Neural progenitor cell (in vitro differentiated cells): ENCODE measurements at regions not wholly inside any gene's neighbourhood (a gene's known extent, or its start where the extent isn't known, plus 50 kb on each side); places are given as distances from the start of the nearest gene placed in this dataset.

Experiments used
- DNase-seq: peaks from one replicate; pipeline ENCODE4 v3.0.0-alpha.2; 2016; ENCODE audit warnings: low spot score
- H2AFZ ChIP-seq: fragments of 200-600 bp; sonication (generic); replicated peaks from 2 replicates; pipeline ENCODE4 v1.6.1; 2016; ENCODE audit warnings: antibody characterized with exemption
- H3F3A ChIP-seq: fragments of 200-600 bp; sonication (generic); 2 replicates; pipeline ENCODE4 v1.6.1; 2016; ENCODE audit warnings: antibody characterized with exemption, low read depth
- H3K27ac ChIP-seq: fragments of 200-600 bp; sonication (generic); 2 replicates; pipeline ENCODE4 v1.5.1; 2016; ENCODE audit warnings: mild to moderate bottlenecking
- H3K27me3 ChIP-seq: fragments of 200-600 bp; sonication (generic); 2 replicates; pipeline ENCODE4 v1.6.1; 2016; ENCODE audit warnings: mild to moderate bottlenecking, moderate library complexity
- H3K36me3 ChIP-seq: fragments of 200-600 bp; sonication (generic); 2 replicates; pipeline ENCODE4 v1.5.1; 2016
- H3K4me1 ChIP-seq: fragments of 200-600 bp; sonication (generic); 2 replicates; pipeline ENCODE4 v1.6.1; 2016; ENCODE audit warnings: mixed run types
- H3K4me2 ChIP-seq: fragments of 200-600 bp; sonication (generic); 2 replicates; pipeline ENCODE4 v1.6.1; 2016
- H3K4me3 ChIP-seq: fragments of 200-600 bp; sonication (generic); 2 replicates; pipeline ENCODE4 v1.5.1; 2016
- H3K79me2 ChIP-seq: fragments of 200-600 bp; sonication (generic); 2 replicates; pipeline ENCODE4 v1.6.1; 2016; ENCODE audit warnings: low read depth
- H3K9ac ChIP-seq: fragments of 200-600 bp; sonication (generic); 2 replicates; pipeline ENCODE4 v1.6.1; 2016
- H3K9me3 ChIP-seq: fragments of 200-600 bp; sonication (generic); 2 replicates; pipeline ENCODE4 v1.5.1; 2016; ENCODE audit warnings: low read depth
- H4K20me1 ChIP-seq: fragments of 200-600 bp; sonication (generic); 2 replicates; pipeline ENCODE4 v1.6.1; 2016; ENCODE audit warnings: low read depth
- H3K27ac Mint-ChIP-seq: 3 replicates; pipeline ENCODE4 v1.8.0; 2021; ENCODE audit warnings: mixed read lengths
- H3K27me3 Mint-ChIP-seq: 2 replicates; pipeline ENCODE4 v1.8.0; 2022; ENCODE audit warnings: low read depth, mild to moderate bottlenecking, inconsistent platforms, moderate library complexity, mixed read lengths; ENCODE audit not compliant: insufficient read depth
- H3K36me3 Mint-ChIP-seq: 3 replicates; pipeline ENCODE4 v1.8.0; 2021; ENCODE audit warnings: mixed read lengths
- H3K4me1 Mint-ChIP-seq: 3 replicates; pipeline ENCODE4 v1.8.0; 2021; ENCODE audit warnings: mixed read lengths
- H3K4me3 Mint-ChIP-seq: 3 replicates; pipeline ENCODE4 v1.8.0; 2021; ENCODE audit warnings: mild to moderate bottlenecking, moderate library complexity, mixed read lengths
- H3K9me3 Mint-ChIP-seq: 3 replicates; pipeline ENCODE4 v1.8.0; 2020; ENCODE audit warnings: mixed read lengths
- EZH2 ChIP-seq: fragments of 200-600 bp; sonication (generic); IDR thresholded peaks from 2 replicates; pipeline ENCODE4 v1.6.1; 2017; ENCODE audit warnings: antibody characterized with exemption, mild to moderate bottlenecking, moderate library complexity
- EZH2phosphoT487 ChIP-seq: fragments of 200-600 bp; sonication (generic); IDR thresholded peaks from 2 replicates; pipeline ENCODE4 v1.6.1; 2017; ENCODE audit warnings: antibody characterized with exemption
- TF ChIP-seq, protein P1 (sequence below): fragments of 200-600 bp; sonication (generic); IDR thresholded peaks from 2 replicates; pipeline ENCODE4 v1.5.1; 2017; ENCODE audit warnings: antibody characterized with exemption, mild to moderate bottlenecking

DNA sequence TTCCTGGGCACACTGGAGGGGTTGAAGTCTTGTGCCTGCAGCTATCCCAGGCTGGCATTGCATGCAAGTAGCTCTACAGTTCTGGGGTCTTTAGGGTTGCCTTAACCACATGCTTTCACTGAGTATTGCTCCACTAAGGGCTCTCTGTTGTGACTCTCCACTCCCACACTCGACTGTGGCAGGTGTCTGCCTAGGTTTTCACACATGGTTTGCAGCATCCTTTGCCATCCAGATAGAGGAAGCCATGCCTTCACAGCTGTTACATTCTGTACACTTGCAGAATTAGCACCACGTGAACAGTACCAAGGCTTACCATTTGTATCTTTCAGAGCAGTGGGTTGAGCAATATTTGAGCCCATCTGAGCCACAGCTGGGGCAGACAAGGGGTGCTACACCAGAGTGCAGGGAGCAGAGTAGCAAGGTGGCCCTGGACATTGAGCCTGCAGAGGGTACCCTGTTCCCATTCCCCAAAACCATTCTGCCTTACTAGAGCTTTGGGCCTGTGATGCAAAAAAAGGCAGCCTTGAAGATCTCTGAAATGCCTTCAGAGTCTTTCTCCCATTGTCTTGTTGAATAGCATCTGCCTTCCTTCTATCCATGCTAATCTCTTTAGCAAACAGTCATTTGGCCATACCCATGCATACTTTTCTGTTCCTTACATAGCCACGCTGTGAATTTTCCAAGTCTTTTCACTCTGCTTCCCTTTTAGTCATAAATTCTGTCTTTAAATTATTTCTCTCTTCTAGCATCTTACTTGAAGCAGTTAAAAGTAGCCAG is 95.2 kb upstream of the PLCL2 start:
- H4K20me1 ChIP-seq: no peaks in the 10 kb centered on the region
- H3K27me3 ChIP-seq: no peaks in the 10 kb centered on the region
- no peaks in the 10 kb centered on the region for H3K4me1 Mint-ChIP-seq
- H3K79me2 ChIP-seq: no peaks in the 10 kb centered on the region
- peaks cover 4% of the 10 kb centered on the region for H3F3A ChIP-seq
- H3K4me2 ChIP-seq: peak overlapping the region; percentile 51
- no peak overlapping the region for H3K27ac Mint-ChIP-seq
- no peaks in the 10 kb centered on the region for H3K36me3 ChIP-seq
- TF ChIP-seq, protein P1, sequence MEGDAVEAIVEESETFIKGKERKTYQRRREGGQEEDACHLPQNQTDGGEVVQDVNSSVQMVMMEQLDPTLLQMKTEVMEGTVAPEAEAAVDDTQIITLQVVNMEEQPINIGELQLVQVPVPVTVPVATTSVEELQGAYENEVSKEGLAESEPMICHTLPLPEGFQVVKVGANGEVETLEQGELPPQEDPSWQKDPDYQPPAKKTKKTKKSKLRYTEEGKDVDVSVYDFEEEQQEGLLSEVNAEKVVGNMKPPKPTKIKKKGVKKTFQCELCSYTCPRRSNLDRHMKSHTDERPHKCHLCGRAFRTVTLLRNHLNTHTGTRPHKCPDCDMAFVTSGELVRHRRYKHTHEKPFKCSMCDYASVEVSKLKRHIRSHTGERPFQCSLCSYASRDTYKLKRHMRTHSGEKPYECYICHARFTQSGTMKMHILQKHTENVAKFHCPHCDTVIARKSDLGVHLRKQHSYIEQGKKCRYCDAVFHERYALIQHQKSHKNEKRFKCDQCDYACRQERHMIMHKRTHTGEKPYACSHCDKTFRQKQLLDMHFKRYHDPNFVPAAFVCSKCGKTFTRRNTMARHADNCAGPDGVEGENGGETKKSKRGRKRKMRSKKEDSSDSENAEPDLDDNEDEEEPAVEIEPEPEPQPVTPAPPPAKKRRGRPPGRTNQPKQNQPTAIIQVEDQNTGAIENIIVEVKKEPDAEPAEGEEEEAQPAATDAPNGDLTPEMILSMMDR: no peak
- TF ChIP-seq EZH2phosphoT487 (no peak), EZH2 (no peak)
- H3K36me3 Mint-ChIP-seq: no peaks in the 10 kb centered on the region
- no peak overlapping the region for H3K4me3 Mint-ChIP-seq
- H3K9me3 Mint-ChIP-seq: no peaks in the 10 kb centered on the region
- no peaks in the 10 kb centered on the region for H3K27me3 Mint-ChIP-seq
- DNase-seq: peak; percentile 49
- H3K4me3 ChIP-seq: peak overlapping the region; percentile 6
- H2AFZ ChIP-seq: peak overlapping the region; percentile 37
- H3K9me3 ChIP-seq: no peaks in the 10 kb centered on the region
- H3K9ac ChIP-seq: no peak overlapping the region
- peaks cover 14% of the 10 kb centered on the region for H3K4me1 ChIP-seq
- H3K27ac ChIP-seq: no peak overlapping the region

DNA sequence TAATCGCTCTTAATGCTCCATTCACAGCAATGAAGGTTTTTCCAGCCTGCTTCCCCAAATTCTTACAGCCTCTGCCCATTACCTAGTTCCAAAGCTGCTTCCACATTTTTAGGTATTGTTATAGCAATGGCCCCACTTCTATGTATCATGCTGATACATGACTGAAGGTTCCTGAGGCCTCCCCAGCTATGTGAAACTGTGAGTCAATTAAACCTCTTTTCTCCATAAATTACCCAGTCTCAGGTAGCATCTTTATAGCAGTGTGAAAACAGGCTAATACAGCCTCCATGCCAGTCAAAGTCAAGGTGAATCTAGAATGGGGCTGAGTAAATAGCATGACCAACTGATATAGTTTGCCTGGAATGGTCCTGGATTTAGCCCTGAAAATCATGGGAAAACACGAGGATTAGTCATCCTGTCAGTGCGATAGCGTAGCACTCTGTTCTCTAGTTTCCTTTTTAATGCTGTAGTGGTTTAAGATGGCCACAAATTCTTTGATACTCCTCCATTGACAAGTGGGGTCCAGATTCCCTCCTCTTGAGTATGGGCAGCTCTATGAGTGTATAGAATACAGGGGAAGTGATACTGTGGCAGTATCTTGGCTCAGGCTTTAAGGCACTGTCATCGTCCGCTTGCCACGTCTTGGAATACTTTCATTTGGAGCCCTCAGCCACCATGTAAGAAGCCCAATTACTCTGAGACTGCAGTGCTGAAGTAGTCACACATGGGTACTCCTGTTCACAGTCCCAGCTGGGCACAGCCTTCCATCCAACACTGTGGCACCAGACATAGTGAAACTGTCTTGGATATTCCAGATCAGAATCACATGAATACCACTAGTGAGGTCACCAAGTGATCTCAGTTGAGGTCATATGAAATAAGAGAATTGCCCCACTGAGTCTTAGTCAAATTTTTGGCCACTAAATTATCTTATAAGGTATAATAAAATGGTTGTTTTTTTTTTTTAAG is 94.0 kb upstream of the PLCL2 start:
- Mint-ChIP-seq H3K4me3 (no peak overlapping the region), H3K9me3 (no peaks in the 10 kb centered on the region), H3K36me3 (no peaks in the 10 kb centered on the region), H3K27ac (no peak overlapping the region), H3K27me3 (no peaks in the 10 kb centered on the region), H3K4me1 (no peaks in the 10 kb centered on the region)
- no peak for DNase-seq
- Histone ChIP-seq H3K4me1 (peaks cover 14% of the 10 kb centered on the region), H3K79me2 (no peaks in the 10 kb centered on the region), H3K9ac (no peak overlapping the region), H3K27ac (no peak overlapping the region), H4K20me1 (no peaks in the 10 kb centered on the region), H3F3A (peaks cover 4% of the 10 kb centered on the region), H3K4me3 (no peak overlapping the region), H3K36me3 (no peaks in the 10 kb centered on the region), H3K4me2 (no peak overlapping the region), H2AFZ (no peak overlapping the region), H3K27me3 (no peaks in the 10 kb centered on the region), H3K9me3 (no peaks in the 10 kb centered on the region)
- TF ChIP-seq EZH2: no peak
- TF ChIP-seq, protein P1: no peak
- no peak for TF ChIP-seq EZH2phosphoT487

DNA sequence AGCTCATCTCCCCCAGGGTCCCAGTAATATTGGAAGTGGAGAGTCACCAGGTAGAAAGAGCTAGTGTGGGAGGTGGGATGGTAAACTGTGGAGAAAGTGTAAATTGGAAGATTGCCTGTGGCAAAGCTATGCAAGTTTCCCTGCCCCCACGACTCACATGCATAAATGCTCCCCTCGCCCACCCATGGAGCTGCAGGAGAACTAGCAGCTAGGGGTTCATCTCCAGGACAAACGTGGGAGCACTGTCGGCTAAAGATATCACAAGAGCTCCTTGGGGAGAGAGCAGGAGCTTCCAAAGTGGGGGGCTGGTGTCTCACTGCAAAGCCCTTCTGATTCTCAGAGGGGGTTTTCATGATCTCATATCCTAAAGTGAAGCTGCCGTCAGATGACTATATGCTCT is 91.4 kb upstream of the PLCL2 start:
- Histone ChIP-seq H3K9ac (no peak overlapping the region), H3K79me2 (no peaks in the 10 kb centered on the region), H4K20me1 (no peaks in the 10 kb centered on the region), H3K4me2 (no peak overlapping the region), H3K4me3 (no peak overlapping the region), H2AFZ (no peak overlapping the region), H3K27me3 (no peaks in the 10 kb centered on the region), H3K36me3 (no peaks in the 10 kb centered on the region), H3F3A (peaks cover 4% of the 10 kb centered on the region), H3K9me3 (no peaks in the 10 kb centered on the region), H3K27ac (no peak overlapping the region), H3K4me1 (peaks cover 14% of the 10 kb centered on the region)
- no peaks in the 10 kb centered on the region for H3K36me3 Mint-ChIP-seq
- TF ChIP-seq, protein P1: no peak
- TF ChIP-seq EZH2: no peak
- TF ChIP-seq EZH2phosphoT487: no peak
- H3K27ac Mint-ChIP-seq: no peak overlapping the region
- no peaks in the 10 kb centered on the region for H3K27me3 Mint-ChIP-seq
- H3K9me3 Mint-ChIP-seq: no peaks in the 10 kb centered on the region
- H3K4me1 Mint-ChIP-seq: no peaks in the 10 kb centered on the region
- DNase-seq: no peak
- no peak overlapping the region for H3K4me3 Mint-ChIP-seq
